Neural cell (in vitro differentiated cells): ENCODE measurements at regions not wholly inside any gene's neighbourhood (a gene's known extent, or its start where the extent isn't known, plus 50 kb on each side); places are given as distances from the start of the nearest gene placed in this dataset.

ENCODE experiments used
- H2AFZ ChIP-seq: fragments of 200-600, 300-800 bp; sonication (generic), shearing (Covaris generic); 2 replicates; pipeline ENCODE4 v1.6.0; 2014; ENCODE audit warnings: low read depth, mild to moderate bottlenecking, antibody characterized with exemption, low read length, moderate library complexity
- H3F3A ChIP-seq: fragments of 200-600 bp; shearing (Covaris generic); 2 replicates; pipeline ENCODE4 v1.6.1; 2016; ENCODE audit warnings: mild to moderate bottlenecking, moderate library complexity, mixed read lengths, antibody characterized with exemption, low read length; ENCODE audit not compliant: insufficient read depth, poor library complexity, severe bottlenecking
- H3K27ac ChIP-seq: fragments of 200-600, 300-800 bp; sonication (generic), shearing (Covaris generic); 2 replicates; pipeline ENCODE4 v1.5.1; 2014; ENCODE audit warnings: mild to moderate bottlenecking, low read length, moderate library complexity
- H3K27me3 ChIP-seq: fragments of 300-800, 200-600 bp; sonication (generic), shearing (Covaris generic); 2 replicates; pipeline ENCODE4 v1.6.0; 2014; ENCODE audit warnings: mild to moderate bottlenecking, low read depth, low read length, moderate library complexity; ENCODE audit not compliant: insufficient read depth
- H3K36me3 ChIP-seq: fragments of 300-800, 200-600 bp; sonication (generic), shearing (Covaris generic); 2 replicates; pipeline ENCODE4 v1.5.1; 2014; ENCODE audit warnings: mild to moderate bottlenecking, antibody characterized with exemption, low read length, moderate library complexity; ENCODE audit not compliant: insufficient read depth
- H3K4me2 ChIP-seq: fragments of 300-800, 200-600 bp; sonication (generic), shearing (Covaris generic); 2 replicates; pipeline ENCODE4 v1.6.0; 2014; ENCODE audit warnings: mild to moderate bottlenecking, low read length
- H3K4me3 ChIP-seq: fragments of 300-800, 200-600 bp; sonication (generic), shearing (Covaris generic); 2 replicates; pipeline ENCODE4 v1.5.1; 2014; ENCODE audit warnings: mild to moderate bottlenecking, low read length, moderate library complexity
- H3K79me2 ChIP-seq: fragments of 200-600 bp; shearing (Covaris generic); replicated peaks from 2 replicates; pipeline ENCODE4 v1.6.0; 2014; ENCODE audit warnings: mild to moderate bottlenecking, low read length, moderate library complexity; ENCODE audit not compliant: insufficient read depth
- H3K9ac ChIP-seq: fragments of 300-800, 200-600 bp; sonication (generic), shearing (Covaris generic); 2 replicates; pipeline ENCODE4 v1.6.1; 2016; ENCODE audit warnings: mild to moderate bottlenecking, low read length, mixed read lengths
- H3K9me2 ChIP-seq: fragments of 200-600 bp; shearing (Covaris generic); 2 replicates; pipeline ENCODE4 v1.6.1; 2016; ENCODE audit warnings: mild to moderate bottlenecking, low read length, mixed read lengths; ENCODE audit not compliant: insufficient read depth
- H3K9me3 ChIP-seq: fragments of 200-600, 300-800 bp; sonication (generic), shearing (Covaris generic); 2 replicates; pipeline ENCODE4 v1.6.1; 2016; ENCODE audit warnings: mild to moderate bottlenecking, mixed run types, low read length, moderate library complexity, mixed read lengths
- H4K20me1 ChIP-seq: fragments of 200-600 bp; shearing (Covaris generic); 2 replicates; pipeline ENCODE4 v1.6.1; 2016; ENCODE audit warnings: mild to moderate bottlenecking, mixed run types; ENCODE audit not compliant: insufficient read depth
- CTCF ChIP-seq: fragments of 450-650 bp; IDR thresholded peaks from 2 replicates; pipeline ENCODE4 v1.5.1; 2014; ENCODE audit warnings: antibody characterized with exemption, mild to moderate bottlenecking, moderate library complexity; ENCODE audit not compliant: poor library complexity, severe bottlenecking
- EP300 ChIP-seq: fragments of 450-650 bp; conservative IDR thresholded peaks from 2 replicates; pipeline ENCODE4 v1.6.1; 2014; ENCODE audit warnings: antibody characterized with exemption, mild to moderate bottlenecking, moderate library complexity; ENCODE audit not compliant: poor library complexity, severe bottlenecking
- EZH2 ChIP-seq: fragments of 200-600, 300-800 bp; shearing (Covaris generic), sonication (generic); IDR thresholded peaks from 2 replicates; pipeline ENCODE4 v1.6.1; 2014; ENCODE audit warnings: antibody characterized with exemption, low read length, borderline replicate concordance, mild to moderate bottlenecking; ENCODE audit not compliant: insufficient read depth, poor library complexity, severe bottlenecking
- MXI1 ChIP-seq: fragments of 450-650 bp; conservative IDR thresholded peaks from 2 replicates; pipeline ENCODE4 v1.6.1; 2014; ENCODE audit warnings: antibody characterized with exemption, mild to moderate bottlenecking; ENCODE audit not compliant: poor library complexity, severe bottlenecking
- POLR2AphosphoS5 ChIP-seq: IDR thresholded peaks from 2 replicates; pipeline ENCODE4 v1.6.1; 2012
- RAD21 ChIP-seq: fragments of 450-650 bp; conservative IDR thresholded peaks from 2 replicates; pipeline ENCODE4 v1.6.1; 2014; ENCODE audit warnings: antibody characterized with exemption, mild to moderate bottlenecking, moderate library complexity
- SMC3 ChIP-seq: fragments of 450-650 bp; conservative IDR thresholded peaks from 2 replicates; pipeline ENCODE4 v1.6.1; 2014; ENCODE audit warnings: antibody characterized with exemption, mild to moderate bottlenecking, moderate library complexity; ENCODE audit not compliant: poor library complexity
- TAF1 ChIP-seq: IDR thresholded peaks from 2 replicates; pipeline ENCODE4 v1.6.1; 2012; ENCODE audit warnings: low read depth

- no peak overlapping the region for H2AFZ ChIP-seq
- no peak overlapping the region for H3K27ac ChIP-seq
- no peak overlapping the region for H3K4me3 ChIP-seq
Measured at GRCh38 chr5:68533571-68534084, 318.1 kb downstream of the PIK3R1 start.

DNA sequence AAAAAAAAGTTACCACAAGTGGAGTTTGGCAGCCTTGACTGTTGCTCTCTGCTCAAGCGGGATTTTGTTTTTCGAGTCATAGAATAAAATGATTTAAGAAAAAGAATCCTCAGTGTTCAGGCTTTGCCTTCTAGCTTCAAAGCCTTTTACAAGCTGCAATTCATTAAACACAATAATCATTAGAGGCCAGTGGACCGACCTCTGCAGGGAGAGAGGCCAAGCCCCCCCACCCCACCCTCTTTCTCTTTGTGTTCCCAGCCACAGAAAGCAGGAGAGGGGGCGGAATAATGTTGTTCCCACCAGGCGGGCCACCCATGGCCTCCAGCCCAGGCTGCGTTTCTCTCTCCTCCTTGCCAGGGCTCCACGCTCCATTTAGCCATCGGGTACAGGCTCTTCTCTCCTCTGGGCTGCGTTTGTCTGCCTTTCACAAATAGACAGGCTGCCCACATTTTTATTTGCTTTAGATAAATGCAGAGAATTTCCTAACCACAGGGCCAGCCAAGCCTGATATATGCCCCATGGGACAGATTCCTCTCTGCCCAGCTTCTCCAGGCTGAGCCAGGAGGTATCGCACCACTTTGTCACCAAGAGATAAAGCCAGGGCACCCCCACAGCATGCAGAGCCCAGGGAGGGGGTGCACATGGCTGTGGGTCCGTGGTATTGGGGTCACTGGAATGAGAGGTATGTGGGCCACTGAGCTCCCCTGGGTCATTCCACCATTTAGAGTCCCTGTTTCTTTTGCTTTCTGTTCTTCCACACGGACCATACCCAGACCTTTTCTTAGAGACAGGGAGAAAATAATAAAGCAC lies 318.8 kb downstream of the PIK3R1 start:
- Histone ChIP-seq H3K27ac (no peak overlapping the region), H3K79me2 (no peaks in the 10 kb centered on the region), H3K4me2 (no peak overlapping the region), H3K36me3 (no peaks in the 10 kb centered on the region), H3K9me2 (no peaks in the 10 kb centered on the region), H3K9ac (no peak overlapping the region), H3F3A (no peaks in the 10 kb centered on the region), H2AFZ (no peak overlapping the region), H3K27me3 (no peaks in the 10 kb centered on the region), H4K20me1 (no peaks in the 10 kb centered on the region), H3K9me3 (no peaks in the 10 kb centered on the region), H3K4me3 (no peak overlapping the region)
- TF ChIP-seq SMC3 (no peak), EZH2 (no peak), CTCF (no peak), RAD21 (no peak), TAF1 (no peak), EP300 (no peak), POLR2AphosphoS5 (no peak)

More at GRCh38 chr5:68533571-68534084, 318.1 kb downstream of the PIK3R1 start:
- H3K79me2 ChIP-seq, result no peaks in the 10 kb centered on the region
- no peak overlapping the region for H3K4me2 ChIP-seq
- TF ChIP-seq CTCF (no peak), EP300 (no peak), POLR2AphosphoS5 (no peak), TAF1 (no peak)
- no peaks in the 10 kb centered on the region for H3F3A ChIP-seq
- H3K36me3 ChIP-seq, result no peaks in the 10 kb centered on the region
- no peaks in the 10 kb centered on the region for H3K27me3 ChIP-seq
- no peaks in the 10 kb centered on the region for H3K9me2 ChIP-seq
- no peak overlapping the region for H3K9ac ChIP-seq
- H3K9me3 ChIP-seq, result no peaks in the 10 kb centered on the region
- H4K20me1 ChIP-seq, result no peaks in the 10 kb centered on the region

GRCh38 chr5:68534956-68535520 lies 319.5 kb downstream of the PIK3R1 start:
- Histone ChIP-seq H3K27ac (no peak overlapping the region), H2AFZ (no peak overlapping the region), H3K27me3 (no peaks in the 10 kb centered on the region), H3K9me2 (no peaks in the 10 kb centered on the region), H3K4me3 (no peak overlapping the region), H3K79me2 (no peaks in the 10 kb centered on the region), H3K36me3 (no peaks in the 10 kb centered on the region), H3K9ac (no peak overlapping the region), H3K4me2 (no peak overlapping the region), H4K20me1 (no peaks in the 10 kb centered on the region), H3K9me3 (no peaks in the 10 kb centered on the region), H3F3A (no peaks in the 10 kb centered on the region)
- TF ChIP-seq EP300, result no peak
- TF ChIP-seq TAF1, result no peak
- no peak for TF ChIP-seq POLR2AphosphoS5
- TF ChIP-seq EZH2, result no peak
- TF ChIP-seq MXI1, result no peak
- TF ChIP-seq SMC3, result no peak
- no peak for TF ChIP-seq RAD21
- TF ChIP-seq CTCF, result no peak
